SHP77 treated with DMSO at 0.1 percent for 48 hours (cell line): ENCODE measurements at regions not wholly inside any gene's neighbourhood (a gene's known extent, or its start where the extent isn't known, plus 50 kb on each side); places are given as distances from the start of the nearest gene placed in this dataset.
"Not testable (repeated sequence)": the region's sequence is repeated elsewhere in the genome, so short reads cannot be mapped to it uniquely, and the experiment has no call there.

ENCODE experiments used
- DNase-seq: peaks from one replicate; lab custom pipeline; 2025; lab: John Stamatoyannopoulos, UW

DNA sequence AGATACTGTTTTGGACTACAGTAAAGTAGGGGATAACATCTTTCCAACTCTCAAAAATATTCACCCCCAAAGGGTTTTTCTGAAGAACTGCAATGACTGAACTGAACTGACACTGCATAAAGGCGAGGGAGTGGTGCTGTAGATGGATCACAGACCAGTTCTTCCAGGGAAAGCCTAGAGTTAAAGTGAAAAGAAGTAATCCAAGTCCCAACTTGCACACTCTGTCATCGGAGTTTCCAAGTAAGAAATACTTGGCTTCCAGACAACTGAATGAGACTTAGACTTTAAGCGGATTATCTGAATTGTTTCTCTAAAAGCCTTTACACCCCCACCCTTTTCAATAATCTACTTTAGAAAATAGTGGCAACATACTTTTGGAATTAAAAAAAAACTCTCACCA is 134.1 kb upstream of the PREP start:
- no peak for DNase-seq

GRCh38 chr6:105533301-105533700 is 130.4 kb upstream of the PREP start:
- DNase-seq = no peak

GRCh38 chr6:105526225-105526872 is 123.5 kb upstream of the PREP start:
- no peak for DNase-seq

DNA sequence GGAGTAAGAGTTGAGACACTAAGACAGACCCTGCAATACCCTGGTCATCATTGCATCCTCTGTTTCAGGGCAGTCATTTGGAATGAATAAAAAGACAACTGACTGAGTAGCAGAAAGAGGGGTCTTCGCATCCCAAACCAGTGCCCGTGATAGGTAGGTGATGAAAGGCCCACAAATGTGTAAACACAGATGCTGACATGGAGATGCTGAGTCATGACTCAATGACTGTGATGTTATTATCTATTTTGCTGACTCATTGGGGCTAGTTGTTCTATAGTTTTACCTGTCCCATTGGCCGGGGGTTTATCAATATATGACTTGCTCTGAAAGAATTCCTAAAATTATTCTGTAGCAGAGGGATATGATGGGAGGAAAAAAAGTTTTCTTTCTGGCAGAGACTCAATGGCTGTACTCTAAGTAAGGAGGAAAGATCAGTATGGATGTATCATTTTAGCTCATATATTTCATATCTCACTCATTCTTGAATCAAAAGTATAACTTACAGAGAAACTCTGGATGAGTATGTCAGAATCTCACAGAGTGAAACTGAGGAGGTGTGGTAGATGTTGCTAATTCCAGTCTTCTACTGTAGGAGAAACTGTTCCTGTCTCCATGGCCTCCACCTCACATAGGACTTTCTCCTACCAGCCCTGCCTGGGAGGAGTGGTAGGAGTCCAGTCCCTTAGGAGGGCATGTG is 119.9 kb upstream of the PREP start:
- no peak for DNase-seq

GRCh38 chr6:105519954-105520353 is 117.1 kb upstream of the PREP start:
- DNase-seq = no peak

GRCh38 chr6:105518993-105519392 is 116.1 kb upstream of the PREP start:
- DNase-seq = not testable (repeated sequence)

DNA sequence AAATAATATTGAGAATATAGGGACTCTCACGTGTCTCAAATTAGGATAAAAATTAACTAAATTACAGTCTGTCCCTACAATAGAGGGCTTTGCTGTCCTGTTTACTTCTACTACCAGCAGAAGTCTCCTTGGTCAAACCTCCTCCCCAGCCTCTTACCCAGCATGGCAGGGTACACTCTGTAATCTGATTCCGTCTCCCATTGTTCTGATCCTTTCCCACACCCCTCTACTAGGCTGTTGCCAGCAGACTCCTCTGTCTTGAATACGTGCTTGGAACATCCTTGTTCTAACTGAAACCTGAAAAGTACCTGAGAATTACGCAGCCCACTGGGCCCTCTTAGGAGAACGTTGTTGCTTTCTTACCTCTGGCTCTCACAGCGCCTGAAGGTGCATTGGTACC is 112.2 kb upstream of the PREP start:
- DNase-seq = no peak

DNA sequence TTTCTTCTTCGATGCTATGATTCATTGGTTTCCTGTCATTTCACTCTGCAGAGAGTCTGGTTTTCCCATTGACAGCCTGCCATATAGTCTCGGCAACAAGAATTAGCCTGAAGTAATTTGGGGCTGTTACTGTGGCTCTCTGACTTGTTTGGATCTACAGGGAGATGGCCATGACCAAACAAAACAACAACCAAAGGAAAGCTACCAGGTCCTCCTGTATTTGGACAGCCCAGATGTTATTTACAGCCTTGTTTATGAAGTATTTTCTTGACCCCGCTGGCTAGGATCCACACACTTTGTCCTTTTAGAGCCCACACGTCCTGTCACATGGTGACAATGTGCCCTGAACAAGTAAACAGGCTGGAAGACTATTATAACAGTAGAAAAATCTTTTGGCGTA is 111.4 kb upstream of the PREP start:
- no peak for DNase-seq

DNA sequence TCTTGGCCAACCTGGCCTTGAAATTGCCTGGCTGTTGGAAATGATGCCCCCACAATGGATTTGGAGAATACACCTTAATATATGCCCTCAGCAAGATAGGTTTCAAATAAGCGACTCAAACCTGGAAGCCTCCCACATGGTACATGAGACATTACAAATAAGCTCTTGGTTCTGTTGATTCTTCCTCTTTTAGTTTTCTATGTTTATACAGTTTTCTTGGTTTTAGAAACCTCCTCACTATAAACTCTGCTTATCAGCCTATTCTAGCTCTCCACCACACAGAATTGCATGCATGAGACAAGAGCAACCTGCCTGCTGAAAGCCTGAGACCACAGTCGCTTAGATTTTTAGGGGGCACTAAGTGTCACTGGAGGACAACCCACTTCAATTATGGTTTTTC is 108.8 kb upstream of the PREP start:
- DNase-seq = no peak

GRCh38 chr6:105510746-105511145 is 107.9 kb upstream of the PREP start:
- DNase-seq = no peak

- DNase-seq = no peak
Observed at GRCh38 chr6:105509506-105510331, 106.8 kb upstream of the PREP start.

GRCh38 chr6:105507811-105508210 is 104.9 kb upstream of the PREP start:
- no peak for DNase-seq

DNA sequence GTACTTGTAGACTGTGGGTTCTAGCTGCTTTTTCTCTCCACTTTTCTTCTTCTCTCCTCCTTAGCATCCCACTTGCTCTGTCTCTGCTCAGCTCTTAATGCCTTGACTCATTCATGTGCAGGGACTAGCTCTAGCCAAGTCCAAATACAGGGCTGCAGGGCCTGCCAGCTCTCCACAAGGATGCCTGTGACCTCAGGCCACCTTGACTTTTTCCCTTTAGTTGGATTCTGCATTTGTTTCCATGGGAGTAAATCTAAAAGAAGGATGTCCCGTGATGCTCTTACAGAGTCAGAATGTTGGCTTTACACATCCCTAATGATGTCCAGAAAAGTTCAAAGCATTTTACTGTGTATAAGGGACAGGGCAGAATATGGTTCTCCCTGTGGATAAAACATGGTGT is 101.8 kb upstream of the PREP start:
- no peak for DNase-seq

GRCh38 chr6:105503641-105504040 is 100.8 kb upstream of the PREP start:
- DNase-seq = no peak

- no peak for DNase-seq
Observed at GRCh38 chr6:105501826-105502344, 99.0 kb upstream of the PREP start.

- DNase-seq = no peak
Observed at GRCh38 chr6:105501246-105501645, 98.4 kb upstream of the PREP start.

- no peak for DNase-seq
Observed at GRCh38 chr6:105500693-105501092, 97.8 kb upstream of the PREP start.

DNA sequence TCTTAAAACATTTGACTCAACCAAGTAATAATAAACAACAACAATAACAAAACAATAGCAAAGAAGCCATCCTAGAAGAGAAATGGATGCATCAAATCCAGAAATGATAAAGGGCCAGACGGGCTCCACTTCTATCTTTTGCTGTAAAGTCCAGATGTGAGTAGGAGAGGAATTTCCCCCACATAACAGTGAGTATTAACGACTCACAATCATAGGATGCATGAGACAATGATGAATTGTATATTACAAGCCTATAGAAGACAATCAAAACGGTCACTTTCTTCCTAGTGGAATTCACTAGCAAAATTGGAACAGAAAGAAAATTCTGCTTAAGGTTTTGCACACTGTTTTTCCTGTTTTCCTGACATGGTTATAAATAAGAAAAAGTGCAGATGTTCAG is 97.0 kb upstream of the PREP start:
- no peak for DNase-seq

GRCh38 chr6:105499136-105499870 is 96.4 kb upstream of the PREP start:
- DNase-seq = no peak

DNA sequence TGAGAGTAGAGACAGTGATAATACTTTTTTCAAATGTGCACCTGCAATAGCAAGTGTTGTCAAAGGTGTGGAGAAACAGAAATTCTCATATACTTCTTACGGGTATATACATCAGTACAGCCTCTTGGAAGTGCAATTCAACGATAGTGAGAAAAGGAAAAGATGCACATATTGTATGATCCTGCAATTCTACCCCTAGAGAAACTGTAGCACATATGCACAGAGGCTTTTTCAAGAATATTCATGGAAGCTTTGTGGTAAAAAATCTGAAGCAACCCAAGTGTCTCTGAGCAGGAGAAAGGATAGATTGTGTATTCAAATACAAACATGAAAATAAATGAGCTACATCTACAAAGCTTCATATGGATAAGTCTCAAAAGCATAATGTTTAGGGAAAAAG is 94.7 kb upstream of the PREP start:
- no peak for DNase-seq

- no peak for DNase-seq
Observed at GRCh38 chr6:105495515-105495914, 92.6 kb upstream of the PREP start.

GRCh38 chr6:105494688-105495087 is 91.8 kb upstream of the PREP start:
- DNase-seq = no peak
